Esophagus muscularis mucosa (tissue), 4 donors: ENCODE measurements at regions not wholly inside any gene's neighbourhood (a gene's known extent, or its start where the extent isn't known, plus 50 kb on each side); places are given as distances from the start of the nearest gene placed in this dataset.

Experiments
- EP300 ChIP-seq: sonication (generic); formaldehyde crosslinking; IDR thresholded peaks from one replicate; pipeline ENCODE4 v1.6.1; 2017; ENCODE audit warnings: antibody characterized with exemption
- POLR2A ChIP-seq: fragments of 450-650 bp; IDR thresholded peaks from one replicate; pipeline ENCODE4 v1.6.1; 2017; ENCODE audit warnings: antibody characterized with exemption, moderate library complexity, mild to moderate bottlenecking, low read depth
- POLR2AphosphoS5 ChIP-seq, 2 donors: sonication (generic); formaldehyde crosslinking; IDR thresholded peaks; one replicate each; pipeline ENCODE4 v1.6.1; 2017; ENCODE audit warnings: antibody characterized with exemption in 2 of 2
- TF ChIP-seq, protein P1 (sequence below), 3 experiments: fragments of 200-600 bp in 2 of 3; fragments of 450-650 bp in 1 of 3; sonication (generic) in 2 of 3; IDR thresholded peaks; one replicate each; pipeline ENCODE4 v1.5.1; 2017 to 2019; ENCODE audit warnings: antibody characterized with exemption in 3 of 3, mild to moderate bottlenecking in 2 of 3, moderate library complexity in 1 of 3

DNA sequence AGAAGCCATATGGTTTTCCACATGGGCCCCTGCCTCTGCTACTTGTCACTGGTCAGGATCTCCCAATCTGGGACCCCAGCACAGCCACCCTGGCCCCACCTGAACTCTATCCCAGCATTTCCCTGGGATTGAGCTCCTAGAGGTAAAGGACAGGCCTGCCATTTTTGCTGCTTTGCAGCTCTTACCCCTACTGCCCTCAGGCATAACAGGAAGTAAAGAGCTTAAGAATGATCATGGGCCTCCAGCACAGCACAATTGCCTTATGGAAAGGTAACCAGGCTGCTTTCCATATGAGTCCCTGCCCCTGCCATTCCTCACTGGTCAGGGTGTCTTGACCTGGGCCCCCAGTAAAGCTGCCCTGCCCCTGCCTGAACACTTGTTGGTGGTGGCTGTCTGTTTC, 196.6 kb upstream of the XIST start:
- TF ChIP-seq, protein P1, sequence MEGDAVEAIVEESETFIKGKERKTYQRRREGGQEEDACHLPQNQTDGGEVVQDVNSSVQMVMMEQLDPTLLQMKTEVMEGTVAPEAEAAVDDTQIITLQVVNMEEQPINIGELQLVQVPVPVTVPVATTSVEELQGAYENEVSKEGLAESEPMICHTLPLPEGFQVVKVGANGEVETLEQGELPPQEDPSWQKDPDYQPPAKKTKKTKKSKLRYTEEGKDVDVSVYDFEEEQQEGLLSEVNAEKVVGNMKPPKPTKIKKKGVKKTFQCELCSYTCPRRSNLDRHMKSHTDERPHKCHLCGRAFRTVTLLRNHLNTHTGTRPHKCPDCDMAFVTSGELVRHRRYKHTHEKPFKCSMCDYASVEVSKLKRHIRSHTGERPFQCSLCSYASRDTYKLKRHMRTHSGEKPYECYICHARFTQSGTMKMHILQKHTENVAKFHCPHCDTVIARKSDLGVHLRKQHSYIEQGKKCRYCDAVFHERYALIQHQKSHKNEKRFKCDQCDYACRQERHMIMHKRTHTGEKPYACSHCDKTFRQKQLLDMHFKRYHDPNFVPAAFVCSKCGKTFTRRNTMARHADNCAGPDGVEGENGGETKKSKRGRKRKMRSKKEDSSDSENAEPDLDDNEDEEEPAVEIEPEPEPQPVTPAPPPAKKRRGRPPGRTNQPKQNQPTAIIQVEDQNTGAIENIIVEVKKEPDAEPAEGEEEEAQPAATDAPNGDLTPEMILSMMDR (IDR thresholded peaks at IDR 0.05): no peak
- no peak for TF ChIP-seq POLR2AphosphoS5 (IDR thresholded peaks at IDR 0.05)
- no peak for TF ChIP-seq POLR2A
- no peak for TF ChIP-seq EP300
